ENCODE measurements at regions not wholly inside any gene's neighbourhood (a gene's known extent, or its start where the extent isn't known, plus 50 kb on each side); places are given as distances from the start of the nearest gene placed in this dataset.

- ATAC-seq: no peak
- POLR2A ChIA-PET: no interaction called here
- intact Hi-C loops (cut with micrococcal nuclease): no loop called here
- no TSS peak for BruUV-seq (replicated peaks)
- CTCF ChIA-PET: no interaction called here
- Histone ChIP-seq H4K20me1 (ENCODE audit: insufficient read depth) (no peaks in the 10 kb centered on the region), H3K36me3 (ENCODE audit: control insufficient read depth in 1 of 2, insufficient read depth in 2 of 2, low read length in 2 of 2) (no peaks in the 10 kb centered on the region), H2AFZ (ENCODE audit: low read depth, low read length, poor library complexity, severe bottlenecking) (no peak overlapping the region), H3K4me1 (ENCODE audit: control insufficient read depth in 1 of 2, insufficient read depth in 2 of 2, low read length in 2 of 2) (no peaks in the 10 kb centered on the region), H3K9ac (ENCODE audit: low read length) (no peak overlapping the region), H3K79me2 (ENCODE audit: insufficient read depth, low read length) (no peaks in the 10 kb centered on the region), H3K4me3 (replicated peaks in 1 of 2; ENCODE audit: low read depth in 1 of 2, low read length in 2 of 2) (no peak overlapping the region), H3K27ac (ENCODE audit: low read depth, low read length) (no peak overlapping the region), H3K27me3 (ENCODE audit: insufficient read depth, low read length) (peaks cover 41% of the 10 kb centered on the region), H3K9me3 (ENCODE audit: control insufficient read depth in 1 of 2, insufficient read depth in 1 of 2, low read depth in 1 of 2, low read length in 2 of 2) (no peaks in the 10 kb centered on the region), H3K4me2 (ENCODE audit: low read length) (no peak overlapping the region), H3K9me2 (ENCODE audit: insufficient read depth) (no peaks in the 10 kb centered on the region)
- RAD21 ChIA-PET (ENCODE audit: low non-redundant PET in 1 of 2, low total read pairs in 2 of 2, uncharacterized antibody in 2 of 2, unreplicated experiment in 2 of 2): interaction anchor here in 1 of 2 experiments (0.6 kb wide), 1 partner anchor 324 kb away, joined by 3 read pairs; no protein-coding TSS in a partner anchor
- TF ChIP-seq ELF1 (IDR thresholded peaks at IDR 0.05; ENCODE audit: borderline replicate concordance, low read depth) (no peak), ZBTB33 (IDR thresholded peaks at IDR 0.05; ENCODE audit: extremely low read depth, insufficient replicate concordance, low read length) (no peak), POLR2AphosphoS5 (IDR thresholded peaks at IDR 0.05; ENCODE audit: low read depth, low read length) (no peak), CTCF (IDR thresholded peaks at IDR 0.05 in 2 of 3, conservative IDR thresholded peaks at IDR 0.05 in 1 of 3; ENCODE audit: borderline replicate concordance in 1 of 3, insufficient read depth in 1 of 3, low read depth in 2 of 3, low read length in 2 of 3) (no peak), ZFX (IDR thresholded peaks at IDR 0.05) (no peak), FOSL1 (IDR thresholded peaks at IDR 0.05; ENCODE audit: low read depth) (no peak), EZH2 (IDR thresholded peaks at IDR 0.05) (no peak), JUND (IDR thresholded peaks at IDR 0.05) (no peak), CEBPB (IDR thresholded peaks at IDR 0.05; ENCODE audit: low read depth) (no peak), SIN3A (IDR thresholded peaks at IDR 0.05; ENCODE audit: low read depth) (no peak), CBX3 (IDR thresholded peaks at IDR 0.05; ENCODE audit: low read depth) (no peak), YY1 (IDR thresholded peaks at IDR 0.05; ENCODE audit: extremely low read depth, insufficient replicate concordance, low read depth, low read length) (no peak), POLR2A (IDR thresholded peaks at IDR 0.05; ENCODE audit: borderline replicate concordance, extremely low read depth, insufficient read depth, insufficient read length) (no peak), EGR1 (IDR thresholded peaks at IDR 0.05; ENCODE audit: low read depth) (no peak), SRF (IDR thresholded peaks at IDR 0.05; ENCODE audit: low read depth) (no peak), MAX (IDR thresholded peaks at IDR 0.05) (no peak), RAD21 (IDR thresholded peaks at IDR 0.05; ENCODE audit: low read depth) (no peak), ZNF274 (IDR thresholded peaks at IDR 0.05; ENCODE audit: low read depth, low read length) (no peak)
- DNase-seq (ENCODE audit: low read depth, low spot score): no peak
These were observed 170.8 kb downstream of the GADD45G start for GRCh38 chr9:89775641-89776040.
